GM19328 (cell line): ENCODE measurements at regions not wholly inside any gene's neighbourhood (a gene's known extent, or its start where the extent isn't known, plus 50 kb on each side); places are given as distances from the start of the nearest gene placed in this dataset.
"Not testable (repeated sequence)": the region's sequence is repeated elsewhere in the genome, so short reads cannot be mapped to it uniquely, and the experiment has no call there.

Experiments used
- ATAC-seq: cut with Tn5 transposase; IDR thresholded peaks from one replicate; pipeline ENCODE4 v1.9.1; 2021; ENCODE audit warnings: mild to moderate bottlenecking, moderate library complexity; ENCODE audit not compliant: unreplicated experiment

DNA sequence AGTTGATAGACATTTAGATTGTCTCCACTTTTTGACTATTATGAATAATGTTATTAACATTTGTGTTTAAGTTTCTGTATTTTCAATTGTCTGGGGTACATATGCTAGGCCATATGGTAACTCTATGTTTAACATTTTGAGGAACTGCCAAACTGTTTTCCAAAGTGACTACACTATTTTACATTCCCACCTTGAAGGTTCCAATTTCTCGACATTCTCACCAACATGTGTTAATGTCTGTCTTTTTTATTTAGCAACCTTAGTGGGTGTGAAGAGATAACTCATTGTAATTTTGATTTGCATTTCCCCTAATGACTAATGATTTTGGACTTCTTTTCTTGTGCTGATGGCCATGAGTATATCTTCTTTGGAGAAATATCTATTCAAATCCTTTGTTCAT lies 832.4 kb downstream of the DNAJB9 start:
- no peak for ATAC-seq

DNA sequence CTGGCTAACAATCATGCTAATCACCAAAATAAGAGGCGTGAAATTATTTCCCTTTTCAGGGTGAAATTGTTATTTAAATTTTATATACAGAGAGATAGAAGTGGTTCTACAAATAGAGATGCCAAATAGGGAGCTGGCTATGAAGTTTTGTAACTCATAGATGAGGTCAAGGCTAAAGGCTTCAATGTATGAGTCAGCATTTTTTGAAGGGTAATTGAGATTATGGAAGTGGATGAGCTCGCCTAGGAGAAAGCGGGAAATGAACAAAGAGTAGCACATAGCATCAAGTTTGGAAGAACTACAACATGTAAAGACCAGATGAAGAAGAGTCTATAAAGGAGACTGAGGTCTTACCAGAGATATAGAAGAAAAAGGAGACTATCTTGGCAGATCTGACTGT lies 838.1 kb downstream of the DNAJB9 start:
- ATAC-seq, result no peak

DNA sequence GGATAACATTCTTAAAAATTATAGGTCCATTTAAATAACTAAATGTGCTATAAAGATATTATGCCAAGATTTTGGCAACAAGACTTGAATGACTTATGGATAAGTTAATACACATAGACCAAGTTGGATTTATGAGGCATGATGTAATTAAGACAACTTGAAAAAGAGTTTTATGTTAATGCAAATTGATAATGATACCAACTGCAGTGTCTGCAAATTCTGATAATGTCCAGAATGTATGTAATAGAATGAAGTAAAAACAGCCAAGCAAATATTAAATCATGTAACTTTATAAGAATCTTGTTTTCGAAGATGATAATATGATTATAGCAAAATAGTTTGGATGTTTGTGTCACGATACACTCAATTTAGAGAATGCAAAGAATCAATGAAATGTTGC lies 868.3 kb downstream of the DNAJB9 start:
- no peak for ATAC-seq

DNA sequence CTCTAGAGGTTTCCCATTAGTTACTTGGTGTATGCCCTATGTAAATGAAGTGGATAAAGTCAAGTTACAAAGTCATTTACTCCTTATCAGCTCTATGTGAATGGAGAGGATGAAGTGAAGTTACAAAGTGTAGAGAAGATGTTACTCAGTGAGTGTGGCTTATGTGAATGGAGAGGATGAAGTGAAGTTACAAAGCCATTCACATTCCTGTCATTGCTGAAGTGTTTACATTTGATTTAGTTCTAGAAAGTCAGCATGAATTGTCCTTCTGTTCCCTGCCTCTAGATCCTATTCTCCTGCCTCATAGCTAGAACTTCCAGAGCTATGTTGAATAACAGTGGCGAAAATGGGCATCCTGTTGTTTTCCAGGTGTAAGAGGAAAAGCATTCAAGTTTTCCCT lies 880.1 kb downstream of the DNAJB9 start:
- ATAC-seq, result no peak

DNA sequence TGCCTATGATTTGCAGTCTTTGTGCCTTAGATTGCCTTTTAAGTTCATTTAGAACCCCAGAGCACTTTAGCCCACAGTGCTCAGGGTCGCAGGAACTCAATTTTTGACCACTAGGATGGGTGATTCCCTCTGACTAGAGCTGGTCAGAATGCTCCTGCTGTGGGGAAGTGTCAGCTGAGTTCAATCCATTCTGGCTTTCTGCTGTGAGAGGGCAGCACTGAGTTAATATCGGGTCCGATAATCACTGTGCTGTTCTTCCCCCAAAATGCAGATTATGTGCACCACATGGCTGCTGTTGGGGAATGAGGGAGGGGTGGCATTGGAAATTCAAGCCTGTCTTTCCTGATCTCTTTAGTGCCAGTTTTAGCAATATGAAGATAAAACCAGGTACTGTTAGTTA lies 886.4 kb downstream of the DNAJB9 start:
- ATAC-seq, result no peak

DNA sequence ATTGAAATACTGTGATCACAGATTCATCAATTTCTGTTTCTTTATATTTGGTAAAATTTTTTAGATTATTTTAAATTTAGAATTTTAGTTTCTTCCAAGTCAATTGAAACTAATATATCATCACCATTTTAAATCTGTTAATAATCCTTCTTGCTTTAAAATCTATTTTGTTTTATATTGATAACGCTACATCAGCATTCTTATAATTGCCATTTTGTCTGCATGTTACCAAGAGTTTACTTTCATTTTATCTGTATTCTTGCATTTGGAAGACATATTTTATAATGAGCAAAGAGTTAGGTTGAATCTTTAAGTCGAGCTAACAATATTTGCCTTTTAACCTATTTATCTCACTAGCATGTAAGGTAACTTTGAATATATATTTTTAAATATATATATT lies 890.6 kb downstream of the DNAJB9 start:
- no peak for ATAC-seq

DNA sequence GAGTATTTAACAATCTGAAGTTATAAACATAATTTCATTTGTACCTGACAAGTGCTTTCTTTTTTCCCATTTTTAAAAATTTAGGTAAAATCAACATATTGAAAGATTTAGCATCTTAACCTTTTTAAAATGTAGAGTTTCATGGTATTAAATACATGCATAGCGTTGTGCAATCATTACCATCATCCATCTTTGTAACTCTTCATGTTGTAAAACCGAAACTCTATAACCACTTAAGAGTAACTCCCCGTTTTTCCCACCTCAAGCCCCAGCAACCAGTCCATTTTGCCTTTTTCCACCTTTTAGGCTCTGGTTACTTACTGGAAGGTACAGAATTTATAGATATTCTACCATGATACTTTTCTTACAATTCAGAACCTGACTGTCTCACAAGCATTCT lies 892.5 kb downstream of the DNAJB9 start:
- ATAC-seq, result no peak

DNA sequence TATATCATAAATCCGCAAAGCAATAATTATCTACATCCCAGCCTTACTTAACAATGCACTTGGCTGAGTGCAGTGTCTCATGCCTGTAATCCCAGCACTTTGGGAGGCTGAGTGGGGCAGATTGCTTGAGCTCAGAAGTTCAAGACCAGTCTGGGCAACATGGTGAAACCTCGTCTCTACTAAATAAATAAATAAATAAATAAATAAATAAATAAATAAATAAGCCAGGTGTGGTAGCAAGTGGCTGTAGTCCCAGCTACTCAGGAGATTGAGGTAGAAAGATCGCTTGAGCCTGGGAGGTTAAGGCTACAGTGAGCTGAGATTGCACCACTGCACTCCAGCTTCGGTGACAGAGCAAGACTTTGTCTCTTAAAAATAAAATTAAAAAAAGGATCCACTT lies 898.1 kb downstream of the DNAJB9 start:
- not testable (repeated sequence) for ATAC-seq

DNA sequence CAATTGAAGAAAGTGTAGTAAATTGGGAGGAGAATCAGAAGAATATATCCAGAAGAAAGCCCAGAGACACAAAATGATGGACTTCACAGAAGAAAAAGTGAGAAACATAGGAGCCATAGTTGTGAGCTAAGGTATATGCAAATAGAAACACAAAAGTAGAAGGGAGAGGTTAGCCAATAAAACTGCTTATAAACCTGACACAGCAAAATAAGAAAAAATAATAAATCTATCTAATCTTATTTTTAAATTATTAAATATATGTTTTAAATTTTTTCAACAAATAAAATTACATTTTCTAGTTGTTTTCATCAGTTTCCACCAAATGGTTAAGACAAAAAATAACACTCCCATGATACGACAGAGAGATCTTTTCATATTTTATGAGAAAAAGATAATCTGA lies 903.5 kb downstream of the DNAJB9 start:
- ATAC-seq, result no peak

DNA sequence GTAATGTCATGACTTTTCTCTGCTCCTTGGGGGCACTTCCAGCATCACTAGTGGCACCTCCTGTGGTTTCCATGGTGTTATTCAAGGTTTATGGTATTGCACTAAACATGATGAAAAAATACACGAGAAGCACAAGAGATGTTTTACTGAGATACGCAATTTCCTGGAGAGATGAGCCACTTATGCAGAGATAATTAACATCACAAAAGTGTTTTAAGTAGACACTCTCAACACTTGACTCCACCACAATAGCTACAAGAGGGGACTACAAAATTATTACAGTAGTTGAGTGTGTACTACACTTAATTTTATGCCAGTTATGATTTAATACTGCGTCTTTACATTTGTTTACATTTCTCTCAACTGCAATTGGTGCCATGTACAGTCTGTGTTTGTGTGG lies 906.7 kb downstream of the DNAJB9 start:
- no peak for ATAC-seq

DNA sequence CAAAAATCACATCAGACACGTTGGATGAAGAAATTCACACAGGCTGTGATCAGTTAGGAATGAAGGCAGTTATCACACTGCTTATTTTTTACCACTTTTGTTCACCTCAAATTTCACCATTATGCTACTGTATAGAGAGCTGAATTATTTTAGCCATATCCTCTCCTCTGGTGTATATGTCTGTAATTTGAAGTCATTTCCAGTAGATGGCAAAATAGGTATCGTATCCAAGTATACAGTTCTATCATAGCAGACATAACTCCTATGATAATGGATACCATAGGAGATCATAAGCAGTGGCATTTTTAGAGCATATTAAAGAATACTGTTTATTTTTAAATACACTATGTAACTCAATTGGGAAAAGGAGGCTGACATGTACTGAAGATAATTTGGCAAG lies 909.7 kb downstream of the DNAJB9 start:
- no peak for ATAC-seq

DNA sequence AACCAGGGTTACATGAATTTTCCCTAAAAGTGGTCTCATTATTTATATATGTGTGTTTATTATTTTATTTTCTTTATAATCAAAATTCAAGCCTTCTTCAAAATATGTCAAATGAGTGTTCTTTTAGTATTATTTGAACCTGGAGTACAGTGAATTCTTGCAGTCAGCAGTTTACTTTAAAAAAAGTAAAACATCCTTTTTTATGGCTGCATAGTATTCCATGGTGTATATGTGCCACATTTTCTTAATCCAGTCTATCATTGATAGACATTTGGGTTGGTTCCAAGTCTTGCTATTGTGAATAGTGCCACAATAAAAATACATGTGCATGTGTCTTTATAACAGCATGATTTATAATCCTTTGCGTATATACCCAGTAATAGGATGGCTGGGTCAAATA lies 920.9 kb downstream of the DNAJB9 start:
- not testable (repeated sequence) for ATAC-seq

DNA sequence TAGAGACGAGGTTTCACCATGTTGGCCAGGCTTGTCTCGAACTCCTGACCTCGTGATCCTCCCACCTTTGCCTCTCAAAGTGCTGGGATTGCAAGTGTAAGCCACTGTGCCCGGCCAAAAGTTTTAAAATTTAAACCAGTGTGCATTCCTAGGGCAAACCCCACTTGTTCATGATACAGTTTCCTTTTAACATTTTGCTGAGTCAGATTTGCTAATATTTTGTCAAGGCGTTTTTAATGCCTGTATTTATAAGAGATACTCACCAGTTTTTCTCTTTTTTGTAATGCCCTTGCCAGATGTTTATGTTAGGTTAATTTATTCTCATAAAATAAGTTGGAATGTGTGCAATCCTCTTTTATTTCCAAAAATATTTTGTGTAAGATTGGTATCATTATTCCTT lies 927.4 kb downstream of the DNAJB9 start:
- no peak for ATAC-seq

DNA sequence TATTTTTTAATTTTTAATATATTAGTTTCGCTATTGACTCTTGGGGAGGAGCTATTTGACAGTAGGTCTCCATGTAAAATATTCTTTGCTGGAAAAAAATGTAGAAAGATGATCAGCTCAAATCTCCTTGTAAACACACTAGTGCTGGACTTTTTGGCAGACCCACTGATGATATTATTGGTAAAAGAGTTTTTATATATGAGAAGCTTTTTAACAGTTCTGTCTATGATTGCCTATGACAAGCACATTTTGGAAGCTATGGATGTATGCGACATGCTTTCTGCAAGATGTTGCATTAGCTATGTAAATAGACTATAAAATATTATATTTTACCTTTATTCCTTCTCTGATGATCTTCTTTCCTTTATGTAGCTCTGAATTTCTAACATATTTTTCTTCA lies 928.5 kb downstream of the DNAJB9 start:
- ATAC-seq, result no peak

DNA sequence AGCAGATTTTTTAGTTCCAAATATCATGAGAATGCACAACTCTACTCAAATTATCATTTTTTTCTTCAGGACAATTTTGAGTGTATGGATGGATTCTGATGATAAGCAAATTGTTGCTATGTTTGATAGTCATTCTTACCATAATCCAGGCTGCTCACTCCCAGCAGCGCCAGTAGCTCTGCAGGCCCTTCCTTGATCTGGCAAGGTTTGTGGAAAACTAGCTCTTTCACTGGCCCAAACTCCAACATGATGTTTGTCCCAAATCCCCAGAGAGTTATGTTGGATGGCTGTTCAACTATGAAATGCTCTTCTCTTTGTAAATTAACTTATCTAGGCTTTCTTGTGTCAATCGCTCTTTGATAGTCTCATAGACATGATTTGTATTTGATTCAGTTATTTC lies 933.7 kb downstream of the DNAJB9 start:
- ATAC-seq, result no peak

DNA sequence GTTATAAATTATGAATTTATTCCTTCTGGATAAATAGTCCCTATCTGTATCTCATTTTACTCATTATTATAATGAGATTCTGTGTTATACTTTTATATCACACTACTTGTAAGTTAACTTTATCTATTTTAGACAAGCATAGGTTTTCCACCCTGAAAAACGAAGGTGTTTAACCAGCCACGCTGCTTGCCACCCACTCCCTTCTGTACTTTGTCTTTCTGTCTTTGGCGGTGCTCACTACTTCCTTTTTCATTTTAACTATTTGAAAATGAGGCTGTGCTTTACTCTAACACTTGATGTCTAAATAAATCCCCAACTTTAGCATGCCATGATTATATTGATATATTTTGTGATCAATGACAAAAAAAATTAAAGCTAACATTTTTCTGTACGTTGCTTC lies 952.9 kb downstream of the DNAJB9 start:
- ATAC-seq, result no peak

DNA sequence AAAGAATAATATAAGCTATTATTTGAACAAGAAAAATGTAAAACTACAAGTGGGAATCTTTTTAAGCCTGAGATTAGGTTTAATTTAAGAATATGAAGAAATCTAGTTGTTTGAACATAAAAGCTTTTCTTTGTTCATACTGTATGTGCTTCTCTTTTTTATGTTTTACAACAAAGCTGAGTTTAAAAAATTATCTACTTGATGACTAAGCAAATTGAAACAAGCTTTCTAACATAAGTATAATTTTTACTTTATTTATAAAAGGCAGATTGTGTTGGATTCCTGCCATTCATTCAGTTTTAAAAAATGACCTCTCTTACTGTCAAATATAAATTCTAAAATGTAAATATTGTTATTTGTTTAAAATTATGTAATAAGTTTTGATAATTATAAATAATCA lies 958.2 kb downstream of the DNAJB9 start:
- no peak for ATAC-seq

DNA sequence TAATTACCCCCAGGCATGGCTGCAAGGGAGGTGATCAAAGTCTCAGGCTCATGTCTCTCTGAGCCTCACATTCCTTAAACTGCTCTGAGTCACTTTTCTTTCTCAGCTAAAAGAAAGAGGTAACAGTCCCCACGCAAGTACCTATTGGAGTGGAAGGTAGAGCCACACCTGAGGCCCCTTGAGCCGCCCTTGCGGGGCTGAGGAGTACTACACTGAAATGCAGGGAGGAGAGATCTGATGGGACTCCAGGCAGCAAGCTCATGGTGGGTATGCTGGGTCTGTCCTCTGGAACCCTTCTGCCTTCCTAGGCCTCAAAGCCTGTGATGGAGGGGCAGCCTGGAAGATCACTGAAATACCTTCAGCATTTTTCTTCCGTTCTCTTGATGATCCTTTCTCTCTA lies 960.0 kb downstream of the DNAJB9 start:
- no peak for ATAC-seq

DNA sequence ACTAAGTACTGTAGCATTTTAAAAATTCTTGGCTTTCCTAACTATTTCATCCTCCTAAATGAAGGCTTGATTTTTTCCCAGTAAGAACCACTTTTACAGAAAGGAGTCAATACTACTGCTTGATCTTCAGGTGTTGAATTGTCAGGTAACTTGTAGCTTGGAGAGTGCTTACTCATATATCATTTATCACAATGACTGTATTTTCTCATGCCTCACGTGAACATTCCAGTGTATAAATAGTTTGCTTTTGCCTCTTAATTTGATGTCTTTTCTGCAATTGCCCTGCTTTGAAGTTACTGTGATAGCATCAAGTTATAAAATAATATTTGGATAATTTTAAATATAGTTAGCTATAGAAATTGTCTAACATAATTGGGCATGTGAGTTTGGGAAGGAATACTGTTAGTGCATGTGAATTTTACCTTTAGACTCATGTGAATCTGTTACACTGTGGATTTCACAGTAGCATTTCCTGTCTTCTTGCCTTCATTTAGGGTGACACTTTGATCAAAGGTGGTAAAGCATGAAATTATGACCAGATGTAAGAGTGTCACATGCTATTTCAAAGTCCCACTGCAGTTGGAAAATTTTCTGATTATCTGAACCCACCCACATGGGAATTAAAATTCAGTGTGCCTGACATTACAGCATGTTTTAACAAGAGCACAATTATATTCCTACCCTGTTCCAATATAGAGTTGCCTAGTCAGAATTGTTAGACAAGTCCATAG lies 962.8 kb downstream of the DNAJB9 start:
- ATAC-seq, result no peak

DNA sequence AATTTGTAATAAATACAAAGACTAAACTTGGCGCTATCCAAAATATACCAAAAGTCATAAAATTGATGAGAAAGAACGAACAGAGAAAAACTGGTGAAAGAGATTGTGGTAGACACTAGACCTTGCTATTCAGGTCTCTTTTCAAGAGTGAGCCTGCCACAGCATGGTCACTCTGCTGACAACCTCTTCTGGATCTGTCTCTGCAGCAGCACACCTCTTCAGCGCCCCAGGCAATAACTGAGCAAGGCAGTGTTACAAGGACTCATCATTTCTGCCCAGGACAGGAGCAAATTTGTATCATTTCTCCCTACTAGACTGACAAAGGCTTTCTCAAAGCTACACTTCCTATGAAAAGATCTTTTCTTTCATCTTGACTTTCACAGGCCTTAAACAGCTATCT lies 976.0 kb downstream of the DNAJB9 start:
- ATAC-seq, result no peak

DNA sequence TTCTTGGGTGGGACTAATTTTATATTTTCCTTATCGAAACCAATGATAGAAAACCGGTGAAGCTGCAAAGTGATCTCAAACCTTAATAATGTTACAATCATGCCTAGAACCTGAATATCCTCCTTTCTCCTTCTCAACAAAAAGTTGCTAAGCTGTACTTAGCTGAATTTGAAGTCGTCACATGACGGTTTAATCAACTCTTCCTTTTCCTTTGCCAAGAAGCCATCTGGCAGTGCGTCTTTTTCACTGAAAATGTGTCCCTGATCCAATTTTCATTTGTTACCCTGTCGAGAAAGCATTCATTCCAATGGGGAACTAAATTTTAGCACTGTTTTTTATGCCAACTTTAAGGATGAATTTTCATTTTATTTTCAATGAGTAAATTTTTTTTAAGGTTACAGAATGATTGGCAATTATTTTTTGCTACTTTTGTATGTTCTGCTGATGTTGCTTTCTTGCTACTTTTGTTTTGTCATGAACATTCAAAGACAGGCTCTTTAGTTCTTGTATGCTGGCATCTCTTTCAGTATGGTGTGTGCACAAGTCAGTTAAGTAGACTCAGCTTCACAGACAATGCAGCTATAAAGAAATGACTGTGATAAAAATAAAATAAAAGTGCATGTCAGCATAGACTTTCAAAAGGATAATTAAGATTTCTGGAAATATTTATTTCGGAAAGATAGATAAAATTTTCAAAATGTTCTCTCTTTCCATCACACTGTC lies 980.0 kb downstream of the DNAJB9 start:
- no peak for ATAC-seq

DNA sequence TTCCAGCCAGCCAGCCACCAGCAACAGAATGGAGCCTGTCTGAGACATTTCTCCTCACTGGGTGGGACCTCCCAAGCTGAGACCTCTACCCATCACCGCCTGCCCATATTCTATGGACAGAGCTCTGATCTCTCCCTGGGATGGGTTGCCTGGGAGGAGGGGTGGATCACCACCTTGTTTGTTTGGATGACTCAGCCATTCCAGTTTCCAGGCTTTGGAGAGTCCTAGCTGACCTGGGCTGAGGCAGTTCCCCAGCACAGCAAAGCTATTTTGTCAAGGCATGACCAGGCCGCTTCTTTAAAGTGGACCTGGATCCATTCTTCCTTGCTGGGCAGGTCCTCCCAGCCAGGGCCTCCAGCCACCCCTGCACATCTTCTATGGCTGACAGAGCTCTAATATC lies 982.3 kb downstream of the DNAJB9 start:
- no peak for ATAC-seq

DNA sequence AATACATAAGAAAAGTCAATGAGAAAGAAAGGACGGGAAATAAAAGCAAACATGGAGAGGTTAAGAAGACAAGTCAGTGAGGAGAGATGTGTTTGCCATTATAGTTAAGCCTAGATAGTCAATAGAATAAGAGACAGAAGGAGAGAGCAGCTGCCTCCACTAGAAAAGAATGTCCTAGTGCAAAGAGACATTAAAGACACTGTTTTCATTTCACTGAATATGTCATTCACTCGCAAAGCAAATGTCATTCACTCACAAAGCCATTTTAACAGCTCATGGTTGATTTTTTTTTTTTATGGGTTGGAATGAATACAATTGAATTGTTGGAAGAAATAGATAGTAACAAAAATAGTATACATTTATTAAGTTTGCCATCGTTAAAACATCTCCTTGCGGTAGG lies 1007.6 kb downstream of the DNAJB9 start:
- ATAC-seq, result no peak
